ENCODE measurements at regions not wholly inside any gene's neighbourhood (a gene's known extent, or its start where the extent isn't known, plus 50 kb on each side); places are given as distances from the start of the nearest gene placed in this dataset.

GRCh38 chr2:33890686-33891085 is 291.6 kb upstream of the FAM98A start:
- no peak for TF ChIP-seq CTCF (IDR thresholded peaks at IDR 0.05; ENCODE audit: low read depth, low read length)
- Histone ChIP-seq H3K27me3 (no peaks in the 10 kb centered on the region), H3K4me1 (ENCODE audit: low read depth) (peaks cover 9% of the 10 kb centered on the region), H3K27ac (no peak overlapping the region), H3K9me3 (ENCODE audit: low read depth) (no peaks in the 10 kb centered on the region), H3K4me3 (no peak overlapping the region), H3K36me3 (no peaks in the 10 kb centered on the region)
- DNase-seq (ENCODE audit: low read depth in 1 of 2, low spot score in 1 of 2), result no peak

GRCh38 chr2:33877348-33878016 is 278.4 kb upstream of the FAM98A start:
- DNase-seq (ENCODE audit: low read depth in 1 of 2, low spot score in 1 of 2), result no peak
- H3K27me3 ChIP-seq, result no peaks in the 10 kb centered on the region

GRCh38 chr2:33873076-33873605 is 274.0 kb upstream of the FAM98A start:
- no peak for DNase-seq (ENCODE audit: low read depth in 1 of 2, low spot score in 1 of 2)
- Histone ChIP-seq H3K36me3 (no peaks in the 10 kb centered on the region), H3K27ac (no peak overlapping the region), H3K4me3 (no peak overlapping the region), H3K27me3 (no peaks in the 10 kb centered on the region), H3K9me3 (ENCODE audit: low read depth) (no peaks in the 10 kb centered on the region), H3K4me1 (ENCODE audit: low read depth) (no peaks in the 10 kb centered on the region)
- no peak for TF ChIP-seq CTCF (IDR thresholded peaks at IDR 0.05; ENCODE audit: low read depth, low read length)

More at GRCh38 chr2:33877348-33878016, 278.4 kb upstream of the FAM98A start:
- Histone ChIP-seq H3K27ac (no peak overlapping the region), H3K4me1 (ENCODE audit: low read depth) (no peaks in the 10 kb centered on the region), H3K9me3 (ENCODE audit: low read depth) (no peaks in the 10 kb centered on the region), H3K4me3 (no peak overlapping the region), H3K36me3 (no peaks in the 10 kb centered on the region)
- no peak for TF ChIP-seq CTCF (IDR thresholded peaks at IDR 0.05; ENCODE audit: low read depth, low read length)

- Histone ChIP-seq H3K4me1 (ENCODE audit: low read depth) (no peaks in the 10 kb centered on the region), H3K27ac (no peak overlapping the region), H3K27me3 (no peaks in the 10 kb centered on the region), H3K9me3 (ENCODE audit: low read depth) (no peaks in the 10 kb centered on the region), H3K36me3 (no peaks in the 10 kb centered on the region), H3K4me3 (no peak overlapping the region)
- no peak for TF ChIP-seq CTCF (IDR thresholded peaks at IDR 0.05; ENCODE audit: low read depth, low read length)
- DNase-seq (ENCODE audit: low read depth in 1 of 2, low spot score in 1 of 2), result no peak
Observed at GRCh38 chr2:33859811-33860461, 260.8 kb upstream of the FAM98A start.

GRCh38 chr2:33859176-33859575 is 260.1 kb upstream of the FAM98A start:
- Histone ChIP-seq H3K36me3 (no peaks in the 10 kb centered on the region), H3K9me3 (ENCODE audit: low read depth) (no peaks in the 10 kb centered on the region), H3K4me1 (ENCODE audit: low read depth) (no peaks in the 10 kb centered on the region), H3K27ac (no peak overlapping the region), H3K4me3 (no peak overlapping the region), H3K27me3 (no peaks in the 10 kb centered on the region)
- no peak for DNase-seq (ENCODE audit: low read depth in 1 of 2, low spot score in 1 of 2)
- no peak for TF ChIP-seq CTCF (IDR thresholded peaks at IDR 0.05; ENCODE audit: low read depth, low read length)
